A549 (cell line): ENCODE measurements at regions not wholly inside any gene's neighbourhood (a gene's known extent, or its start where the extent isn't known, plus 50 kb on each side); places are given as distances from the start of the nearest gene placed in this dataset.
"Not testable (repeated sequence)": the region's sequence is repeated elsewhere in the genome, so short reads cannot be mapped to it uniquely, and the experiment has no call there.

Experiments
- ATAC-seq, 2 experiments: fragments of 200-7000 bp in 1 of 2; fragments of >200 bp in 1 of 2; cut with Nextera tagmentation in 1 of 2; cut with Tn5 transposase in 1 of 2; 3 replicates each; pipeline versions ENCODE4 v1.8.0 to v1.9.1; 2018 to 2020; ENCODE audit warnings: mild to moderate bottlenecking in 1 of 2, moderate library complexity in 1 of 2
- CTCF ChIA-PET: fragments of 300-600 bp; sonication (Branson Sonifier 250); formaldehyde crosslinking; extraction: SDS; loops from one replicate; lab custom pipeline; 2021; ENCODE audit warnings: antibody characterized with exemption, inconsistent platforms; lab: Yijun Ruan, JAX
- POLR2A ChIA-PET: fragments of 350-600 bp; formaldehyde crosslinking; extraction: SDS; loops from one replicate; lab custom pipeline; 2021; ENCODE audit warnings: antibody characterized with exemption, inconsistent platforms; lab: Yijun Ruan, JAX
- DNase-seq, 2 experiments: peaks; one replicate each; pipeline versions ENCODE4 v3.0.0 to v3.0.0-alpha.2; 2011 to 2016; ENCODE audit warnings: low read depth in 1 of 2, low spot score in 1 of 2
- FAIRE-seq: peaks from 2 replicates; lab custom pipeline; 2011; peaks lifted over from hg19 to GRCh38; lab: Jason Lieb, UNC
- H3K27ac ChIP-seq, 2 experiments: fragments of >200 bp; sonication (Bioruptor Twin); formaldehyde crosslinking; 3 replicates each; pipeline ENCODE4 v1.5.1; 2016 to 2017
- H3K4me1 ChIP-seq: fragments of >200 bp; sonication (Bioruptor Twin); formaldehyde crosslinking; 3 replicates; pipeline ENCODE4 v1.6.1; 2016
- H3K4me2 ChIP-seq: fragments of >200 bp; sonication (Bioruptor Twin); formaldehyde crosslinking; 3 replicates; pipeline ENCODE4 v1.6.1; 2016
- H3K4me3 ChIP-seq: fragments of >200 bp; sonication (Bioruptor Twin); formaldehyde crosslinking; 3 replicates; pipeline ENCODE4 v1.5.1; 2016
- H3K9me3 ChIP-seq: fragments of >200 bp; sonication (Bioruptor Twin); formaldehyde crosslinking; 3 replicates; pipeline ENCODE4 v1.6.1; 2016
- CHD2 ChIP-seq: fragments of 150-350 bp; IDR thresholded peaks from 2 replicates; pipeline ENCODE4 v1.6.1; 2014; ENCODE audit warnings: low read length; ENCODE audit not compliant: partially characterized antibody
- EHMT2 ChIP-seq: fragments of 200-600 bp; sonication (generic); IDR thresholded peaks from 2 replicates; pipeline ENCODE4 v1.6.1; 2016; ENCODE audit warnings: antibody characterized with exemption, low read depth, mild to moderate bottlenecking, moderate library complexity
- FOSB ChIP-seq: fragments of 250-450 bp; sonication (Bioruptor Pico); IDR thresholded peaks from 2 replicates; pipeline ENCODE4 v1.5.0; 2020; ENCODE audit warnings: mild to moderate bottlenecking, moderate library complexity
- FOXS1 ChIP-seq: fragments of 250-450 bp; sonication (Bioruptor Pico); IDR thresholded peaks from 2 replicates; pipeline ENCODE4 v1.5.0; 2020; ENCODE audit warnings: mild to moderate bottlenecking, moderate library complexity
- MAFK ChIP-seq: fragments of 450-650 bp; IDR thresholded peaks from 2 replicates; pipeline ENCODE4 v1.6.1; 2014; ENCODE audit not compliant: partially characterized antibody
- NPAS2 ChIP-seq: fragments of 250-450 bp; sonication (Bioruptor Pico); IDR thresholded peaks from 2 replicates; pipeline ENCODE4 v1.8.0; 2022; ENCODE audit warnings: mild to moderate bottlenecking, moderate library complexity, borderline replicate concordance
- NR3C1 ChIP-seq: fragments of >200 bp; sonication (Bioruptor Twin); formaldehyde crosslinking; IDR thresholded peaks from 3 replicates; pipeline ENCODE4 v1.6.1; 2017
- POLR2A ChIP-seq: IDR thresholded peaks from 2 replicates; pipeline ENCODE4 v1.6.1; 2012; ENCODE audit warnings: mild to moderate bottlenecking, low read length
- RARB ChIP-seq: fragments of 250-450 bp; sonication (Bioruptor Pico); IDR thresholded peaks from 2 replicates; pipeline ENCODE4 v1.8.0; 2021; ENCODE audit warnings: mild to moderate bottlenecking, moderate library complexity
- RCOR1 ChIP-seq: fragments of 150-350 bp; IDR thresholded peaks from 2 replicates; pipeline ENCODE4 v1.6.1; 2014; ENCODE audit warnings: antibody characterized with exemption, low read length, low read depth
- RFX5 ChIP-seq: fragments of 450-650 bp; IDR thresholded peaks from 2 replicates; pipeline ENCODE4 v1.7.1; 2014; ENCODE audit warnings: antibody characterized with exemption, mild to moderate bottlenecking, moderate library complexity
- ZC3H11A ChIP-seq: fragments of 450-650 bp; IDR thresholded peaks from 2 replicates; pipeline ENCODE4 v1.6.1; 2014; ENCODE audit warnings: antibody characterized with exemption, mild to moderate bottlenecking
- WGBS: methylation state at CpG from one replicate; pipeline ENCODE4 v1.1.6; 2017; ENCODE audit errors: missing lambda C conversion rate; 5-methylcytosine and 5-hydroxymethylcytosine counted together
- TF ChIP-seq, protein P1 (sequence below): fragments of 450-650 bp; IDR thresholded peaks from 2 replicates; pipeline ENCODE4 v1.6.1; 2014; ENCODE audit warnings: antibody characterized with exemption
- TF ChIP-seq, protein P2 (sequence below): fragments of >200 bp; sonication (Bioruptor Twin); formaldehyde crosslinking; IDR thresholded peaks from 3 replicates; pipeline ENCODE4 v1.5.1; 2016
- TF ChIP-seq, protein P3 (sequence below): IDR thresholded peaks from 2 replicates; pipeline ENCODE4 v1.6.1; 2012
- TF ChIP-seq, protein P4 (sequence below): fragments of >200 bp; sonication (Bioruptor Twin); formaldehyde crosslinking; IDR thresholded peaks from 2 replicates; pipeline ENCODE4 v1.6.1; 2016
- TF ChIP-seq, protein P5 (sequence below): fragments of >200 bp; sonication (Bioruptor Twin); formaldehyde crosslinking; IDR thresholded peaks from 3 replicates; pipeline ENCODE4 v1.6.1; 2016

DNA sequence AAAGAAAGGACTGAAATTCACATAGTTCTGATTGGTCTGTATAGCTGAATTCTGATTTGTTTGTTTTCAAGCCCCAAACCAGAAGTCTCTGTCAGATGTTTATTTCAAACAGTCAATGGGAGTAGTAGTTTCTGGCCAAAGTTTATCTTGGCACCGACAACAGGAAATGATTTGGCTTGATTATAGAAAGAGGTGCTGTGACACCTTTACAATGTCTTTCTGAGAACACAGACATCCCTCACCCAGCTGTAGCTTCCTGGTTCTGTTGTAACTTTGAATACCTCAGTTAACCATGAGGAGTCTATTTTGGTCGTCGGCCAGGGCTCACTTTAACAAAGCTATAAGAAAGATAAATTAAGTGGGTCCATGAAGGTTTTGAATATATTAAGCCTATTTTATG, 545.0 kb upstream of the ZNF804A start:
- DNase-seq = peak in 1 of 2 experiments; percentile 14
- Histone ChIP-seq H3K4me3 (no peak overlapping the region), H3K27ac (no peak overlapping the region), H3K4me1 (no peaks in the 10 kb centered on the region), H3K9me3 (no peaks in the 10 kb centered on the region), H3K4me2 (no peak overlapping the region)
- FAIRE-seq = no peak
- ChIA-PET POLR2A (no interaction called here), CTCF (no interaction called here)
- ATAC-seq = no peak
- WGBS = 60% methylated on average over 3 of the region's 3 CpGs
- TF ChIP-seq NPAS2 (CRISPR knock-in tag) (no peak), RFX5 (no peak), NR3C1 (no peak), POLR2A (no peak), FOSB (CRISPR knock-in tag) (no peak), ZC3H11A (no peak), CHD2 (no peak), FOXS1 (CRISPR knock-in tag) (no peak), RCOR1 (no peak)
- TF ChIP-seq, protein P1, sequence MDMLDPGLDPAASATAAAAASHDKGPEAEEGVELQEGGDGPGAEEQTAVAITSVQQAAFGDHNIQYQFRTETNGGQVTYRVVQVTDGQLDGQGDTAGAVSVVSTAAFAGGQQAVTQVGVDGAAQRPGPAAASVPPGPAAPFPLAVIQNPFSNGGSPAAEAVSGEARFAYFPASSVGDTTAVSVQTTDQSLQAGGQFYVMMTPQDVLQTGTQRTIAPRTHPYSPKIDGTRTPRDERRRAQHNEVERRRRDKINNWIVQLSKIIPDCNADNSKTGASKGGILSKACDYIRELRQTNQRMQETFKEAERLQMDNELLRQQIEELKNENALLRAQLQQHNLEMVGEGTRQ = no peak
- TF ChIP-seq, protein P2, sequence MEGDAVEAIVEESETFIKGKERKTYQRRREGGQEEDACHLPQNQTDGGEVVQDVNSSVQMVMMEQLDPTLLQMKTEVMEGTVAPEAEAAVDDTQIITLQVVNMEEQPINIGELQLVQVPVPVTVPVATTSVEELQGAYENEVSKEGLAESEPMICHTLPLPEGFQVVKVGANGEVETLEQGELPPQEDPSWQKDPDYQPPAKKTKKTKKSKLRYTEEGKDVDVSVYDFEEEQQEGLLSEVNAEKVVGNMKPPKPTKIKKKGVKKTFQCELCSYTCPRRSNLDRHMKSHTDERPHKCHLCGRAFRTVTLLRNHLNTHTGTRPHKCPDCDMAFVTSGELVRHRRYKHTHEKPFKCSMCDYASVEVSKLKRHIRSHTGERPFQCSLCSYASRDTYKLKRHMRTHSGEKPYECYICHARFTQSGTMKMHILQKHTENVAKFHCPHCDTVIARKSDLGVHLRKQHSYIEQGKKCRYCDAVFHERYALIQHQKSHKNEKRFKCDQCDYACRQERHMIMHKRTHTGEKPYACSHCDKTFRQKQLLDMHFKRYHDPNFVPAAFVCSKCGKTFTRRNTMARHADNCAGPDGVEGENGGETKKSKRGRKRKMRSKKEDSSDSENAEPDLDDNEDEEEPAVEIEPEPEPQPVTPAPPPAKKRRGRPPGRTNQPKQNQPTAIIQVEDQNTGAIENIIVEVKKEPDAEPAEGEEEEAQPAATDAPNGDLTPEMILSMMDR = no peak

DNA sequence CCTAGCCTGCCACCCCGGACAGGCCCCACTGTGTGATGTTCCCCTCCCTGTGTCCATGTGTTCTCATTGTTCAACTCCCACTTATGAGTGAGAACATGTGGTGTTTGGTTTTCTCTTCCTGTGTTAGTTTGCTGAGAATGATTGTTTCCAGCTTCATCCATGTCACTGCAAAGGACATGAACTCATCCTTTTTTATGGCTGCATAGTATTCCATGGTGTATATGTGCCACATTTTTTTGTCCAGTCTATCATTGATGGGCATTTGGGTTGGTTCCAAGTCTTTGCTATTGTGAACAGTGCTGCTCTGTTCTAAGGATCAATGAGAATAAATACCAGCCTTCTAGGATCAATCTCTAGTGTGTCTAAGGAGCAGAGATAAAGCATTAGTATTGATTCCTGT, 543.9 kb upstream of the ZNF804A start:
- POLR2A ChIA-PET, H3K9me3 ChIP-seq, DNase-seq, H3K4me2 ChIP-seq, H3K4me1 ChIP-seq, ATAC-seq, H3K4me3 ChIP-seq, H3K27ac ChIP-seq, FAIRE-seq: not testable (repeated sequence)
- CTCF ChIA-PET = interaction anchor here (1.2 kb wide), 1 partner anchor 25 kb away, joined by 3 read pairs; no protein-coding TSS in a partner anchor
- 46% methylated on average over 1 of the region's 1 CpG for WGBS

DNA sequence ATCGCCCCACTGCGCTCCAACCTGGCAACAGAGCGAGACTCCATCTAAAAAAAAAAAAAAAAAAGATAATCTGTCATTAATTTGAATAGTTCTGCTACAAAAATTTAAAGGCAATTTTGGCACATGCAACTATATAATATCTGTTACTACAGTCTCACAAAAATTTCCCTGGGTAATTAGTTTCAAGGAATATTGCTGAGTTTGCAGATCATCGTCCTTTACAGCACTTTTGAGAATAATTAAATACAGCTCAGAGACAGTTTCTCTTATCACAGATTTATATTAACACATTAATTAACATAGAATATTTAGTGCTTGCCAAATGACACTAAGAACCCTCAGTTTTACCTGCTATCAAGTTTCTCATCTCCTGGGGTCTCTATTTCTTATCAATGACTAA, 540.4 kb upstream of the ZNF804A start:
- Histone ChIP-seq H3K9me3 (no peaks in the 10 kb centered on the region), H3K4me3 (no peak overlapping the region), H3K4me1 (no peaks in the 10 kb centered on the region), H3K4me2 (no peak overlapping the region), H3K27ac (no peak overlapping the region)
- ATAC-seq (no peak), DNase-seq (no peak), FAIRE-seq (no peak)
- 73% methylated on average over 4 of the region's 4 CpGs for WGBS
- POLR2A ChIA-PET = no interaction called here
- CTCF ChIA-PET = no interaction called here
- TF ChIP-seq, protein P3, sequence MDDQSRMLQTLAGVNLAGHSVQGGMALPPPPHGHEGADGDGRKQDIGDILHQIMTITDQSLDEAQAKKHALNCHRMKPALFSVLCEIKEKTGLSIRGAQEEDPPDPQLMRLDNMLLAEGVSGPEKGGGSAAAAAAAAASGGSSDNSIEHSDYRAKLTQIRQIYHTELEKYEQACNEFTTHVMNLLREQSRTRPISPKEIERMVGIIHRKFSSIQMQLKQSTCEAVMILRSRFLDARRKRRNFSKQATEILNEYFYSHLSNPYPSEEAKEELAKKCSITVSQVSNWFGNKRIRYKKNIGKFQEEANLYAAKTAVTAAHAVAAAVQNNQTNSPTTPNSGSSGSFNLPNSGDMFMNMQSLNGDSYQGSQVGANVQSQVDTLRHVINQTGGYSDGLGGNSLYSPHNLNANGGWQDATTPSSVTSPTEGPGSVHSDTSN = no peak
- TF ChIP-seq RARB (CRISPR knock-in tag) (no peak), MAFK (peak; percentile 74), EHMT2 (no peak)
- TF ChIP-seq, protein P4, sequence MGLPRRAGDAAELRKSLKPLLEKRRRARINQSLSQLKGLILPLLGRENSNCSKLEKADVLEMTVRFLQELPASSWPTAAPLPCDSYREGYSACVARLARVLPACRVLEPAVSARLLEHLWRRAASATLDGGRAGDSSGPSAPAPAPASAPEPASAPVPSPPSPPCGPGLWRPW = no peak
- TF ChIP-seq, protein P5, sequence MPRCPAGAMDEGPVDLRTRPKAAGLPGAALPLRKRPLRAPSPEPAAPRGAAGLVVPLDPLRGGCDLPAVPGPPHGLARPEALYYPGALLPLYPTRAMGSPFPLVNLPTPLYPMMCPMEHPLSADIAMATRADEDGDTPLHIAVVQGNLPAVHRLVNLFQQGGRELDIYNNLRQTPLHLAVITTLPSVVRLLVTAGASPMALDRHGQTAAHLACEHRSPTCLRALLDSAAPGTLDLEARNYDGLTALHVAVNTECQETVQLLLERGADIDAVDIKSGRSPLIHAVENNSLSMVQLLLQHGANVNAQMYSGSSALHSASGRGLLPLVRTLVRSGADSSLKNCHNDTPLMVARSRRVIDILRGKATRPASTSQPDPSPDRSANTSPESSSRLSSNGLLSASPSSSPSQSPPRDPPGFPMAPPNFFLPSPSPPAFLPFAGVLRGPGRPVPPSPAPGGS = no peak

DNA sequence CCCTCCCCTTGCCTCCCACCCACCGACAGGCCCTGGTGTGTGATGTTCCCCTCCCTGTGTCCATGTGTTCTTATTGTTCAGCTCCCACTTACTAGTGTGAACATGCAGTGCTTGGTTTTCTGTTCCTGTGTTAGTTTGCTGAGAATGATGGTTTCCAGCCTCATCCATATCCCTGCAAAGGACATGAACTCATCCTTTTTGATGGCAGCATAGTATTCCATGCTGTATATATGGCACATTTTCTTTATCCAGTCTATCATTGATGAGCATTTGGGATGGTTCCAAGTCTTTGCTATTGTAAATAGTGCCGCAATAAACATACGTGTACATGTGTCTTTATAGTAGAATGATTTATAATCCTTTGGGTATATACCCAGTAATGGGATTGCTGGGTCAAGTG, 538.1 kb upstream of the ZNF804A start:
- CTCF ChIA-PET, DNase-seq, H3K4me1 ChIP-seq, FAIRE-seq, H3K4me2 ChIP-seq, H3K4me3 ChIP-seq, ATAC-seq, H3K27ac ChIP-seq, H3K9me3 ChIP-seq, POLR2A ChIA-PET: not testable (repeated sequence)
- WGBS = 51% methylated on average over 3 of the region's 3 CpGs
